ENCODE measurements at regions not wholly inside any gene's neighbourhood (a gene's known extent, or its start where the extent isn't known, plus 50 kb on each side); places are given as distances from the start of the nearest gene placed in this dataset.

- no peak for TF ChIP-seq EZH2 (IDR thresholded peaks at IDR 0.05; ENCODE audit: borderline replicate concordance)
- no peak for TF ChIP-seq EZH2phosphoT487 (IDR thresholded peaks at IDR 0.05; ENCODE audit: low read depth, severe bottlenecking, unreplicated experiment)
- TF ChIP-seq, protein P1, sequence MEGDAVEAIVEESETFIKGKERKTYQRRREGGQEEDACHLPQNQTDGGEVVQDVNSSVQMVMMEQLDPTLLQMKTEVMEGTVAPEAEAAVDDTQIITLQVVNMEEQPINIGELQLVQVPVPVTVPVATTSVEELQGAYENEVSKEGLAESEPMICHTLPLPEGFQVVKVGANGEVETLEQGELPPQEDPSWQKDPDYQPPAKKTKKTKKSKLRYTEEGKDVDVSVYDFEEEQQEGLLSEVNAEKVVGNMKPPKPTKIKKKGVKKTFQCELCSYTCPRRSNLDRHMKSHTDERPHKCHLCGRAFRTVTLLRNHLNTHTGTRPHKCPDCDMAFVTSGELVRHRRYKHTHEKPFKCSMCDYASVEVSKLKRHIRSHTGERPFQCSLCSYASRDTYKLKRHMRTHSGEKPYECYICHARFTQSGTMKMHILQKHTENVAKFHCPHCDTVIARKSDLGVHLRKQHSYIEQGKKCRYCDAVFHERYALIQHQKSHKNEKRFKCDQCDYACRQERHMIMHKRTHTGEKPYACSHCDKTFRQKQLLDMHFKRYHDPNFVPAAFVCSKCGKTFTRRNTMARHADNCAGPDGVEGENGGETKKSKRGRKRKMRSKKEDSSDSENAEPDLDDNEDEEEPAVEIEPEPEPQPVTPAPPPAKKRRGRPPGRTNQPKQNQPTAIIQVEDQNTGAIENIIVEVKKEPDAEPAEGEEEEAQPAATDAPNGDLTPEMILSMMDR (IDR thresholded peaks at IDR 0.05; ENCODE audit: poor library complexity), result no peak
- no peak for DNase-seq (ENCODE audit: low spot score)
- no peak overlapping the region for H3K4me3 ChIP-seq
- H3K36me3 ChIP-seq (replicated peaks; ENCODE audit: insufficient read depth, low read depth), result no peaks in the 10 kb centered on the region
- no peaks in the 10 kb centered on the region for H3K9me2 ChIP-seq (replicated peaks; ENCODE audit: insufficient read depth)
- no peak overlapping the region for H2AFZ ChIP-seq
- no peaks in the 10 kb centered on the region for H3K27me3 ChIP-seq
- H3K4me2 ChIP-seq, result no peak overlapping the region
- no peaks in the 10 kb centered on the region for H3K4me1 ChIP-seq (ENCODE audit: insufficient read depth)
- no peaks in the 10 kb centered on the region for H3K9me3 ChIP-seq (ENCODE audit: low read depth)
- no peak overlapping the region for H3K27ac ChIP-seq
- no peaks in the 10 kb centered on the region for H3K79me2 ChIP-seq
- no peaks in the 10 kb centered on the region for H4K20me1 ChIP-seq (ENCODE audit: insufficient read depth, poor library complexity, severe bottlenecking)
Measured at GRCh38 chr13:103289681-103290080, 223.5 kb upstream of the SLC10A2 start.

- WGBS (ENCODE audit: low lambda C conversion rate, missing lambda C conversion rate), result 66% methylated on average over 7 of the region's 7 CpGs
- Histone ChIP-seq H3K36me3 (replicated peaks; ENCODE audit: insufficient read depth, low read depth) (no peaks in the 10 kb centered on the region), H3K4me1 (ENCODE audit: insufficient read depth) (peaks cover 3% of the 10 kb centered on the region), H4K20me1 (ENCODE audit: insufficient read depth, poor library complexity, severe bottlenecking) (no peaks in the 10 kb centered on the region), H2AFZ (no peak overlapping the region), H3K27ac (no peak overlapping the region), H3K27me3 (no peaks in the 10 kb centered on the region), H3K4me2 (no peak overlapping the region), H3K79me2 (no peaks in the 10 kb centered on the region), H3K9me2 (replicated peaks; ENCODE audit: insufficient read depth) (no peaks in the 10 kb centered on the region), H3K9me3 (ENCODE audit: low read depth) (no peaks in the 10 kb centered on the region), H3K4me3 (no peak overlapping the region)
- no peak for DNase-seq (ENCODE audit: low spot score)
- TF ChIP-seq EZH2phosphoT487 (IDR thresholded peaks at IDR 0.05; ENCODE audit: low read depth, severe bottlenecking, unreplicated experiment) (no peak), EZH2 (IDR thresholded peaks at IDR 0.05; ENCODE audit: borderline replicate concordance) (no peak)
- TF ChIP-seq, protein P1 (IDR thresholded peaks at IDR 0.05; ENCODE audit: poor library complexity), result no peak
Measured at GRCh38 chr13:103288114-103288513, 221.9 kb upstream of the SLC10A2 start.

- H3K36me3 ChIP-seq (replicated peaks; ENCODE audit: insufficient read depth, low read depth), result no peaks in the 10 kb centered on the region
- no peak overlapping the region for H3K27ac ChIP-seq
- H3K27me3 ChIP-seq, result no peaks in the 10 kb centered on the region
- DNase-seq (ENCODE audit: low spot score), result no peak
- H2AFZ ChIP-seq, result no peak overlapping the region
- no peak overlapping the region for H3K4me3 ChIP-seq
- no peaks in the 10 kb centered on the region for H3K9me3 ChIP-seq (ENCODE audit: low read depth)
- TF ChIP-seq, protein P1 (IDR thresholded peaks at IDR 0.05; ENCODE audit: poor library complexity), result no peak
- H4K20me1 ChIP-seq (ENCODE audit: insufficient read depth, poor library complexity, severe bottlenecking), result no peaks in the 10 kb centered on the region
- no peak overlapping the region for H3K4me2 ChIP-seq
- peaks cover 3% of the 10 kb centered on the region for H3K4me1 ChIP-seq (ENCODE audit: insufficient read depth)
- no peaks in the 10 kb centered on the region for H3K9me2 ChIP-seq (replicated peaks; ENCODE audit: insufficient read depth)
- no peaks in the 10 kb centered on the region for H3K79me2 ChIP-seq
Measured at GRCh38 chr13:103287659-103288058, 221.4 kb upstream of the SLC10A2 start.

- Histone ChIP-seq H3K27me3 (no peaks in the 10 kb centered on the region), H3K36me3 (replicated peaks; ENCODE audit: insufficient read depth, low read depth) (no peaks in the 10 kb centered on the region), H3K4me3 (no peak overlapping the region), H3K4me1 (ENCODE audit: insufficient read depth) (peaks cover 3% of the 10 kb centered on the region), H3K9me3 (ENCODE audit: low read depth) (no peaks in the 10 kb centered on the region), H3K79me2 (no peaks in the 10 kb centered on the region), H3K9me2 (replicated peaks; ENCODE audit: insufficient read depth) (no peaks in the 10 kb centered on the region), H2AFZ (no peak overlapping the region), H4K20me1 (ENCODE audit: insufficient read depth, poor library complexity, severe bottlenecking) (no peaks in the 10 kb centered on the region), H3K4me2 (no peak overlapping the region), H3K27ac (no peak overlapping the region)
- TF ChIP-seq EZH2phosphoT487 (IDR thresholded peaks at IDR 0.05; ENCODE audit: low read depth, severe bottlenecking, unreplicated experiment), result no peak
- TF ChIP-seq, protein P1 (IDR thresholded peaks at IDR 0.05; ENCODE audit: poor library complexity), result no peak
- no peak for TF ChIP-seq EZH2 (IDR thresholded peaks at IDR 0.05; ENCODE audit: borderline replicate concordance)
- WGBS (ENCODE audit: low lambda C conversion rate, missing lambda C conversion rate), result 87% methylated on average over 2 of the region's 2 CpGs
- no peak for DNase-seq (ENCODE audit: low spot score)
Measured at GRCh38 chr13:103284466-103284865, 218.2 kb upstream of the SLC10A2 start.

Measured in hepatocyte (in vitro differentiated cells).